Fibroblast of villous mesenchyme (primary cell): ENCODE measurements at regions not wholly inside any gene's neighbourhood (a gene's known extent, or its start where the extent isn't known, plus 50 kb on each side); places are given as distances from the start of the nearest gene placed in this dataset.
"Not testable (repeated sequence)": the region's sequence is repeated elsewhere in the genome, so short reads cannot be mapped to it uniquely, and the experiment has no call there.

Experiments used
- DNase-seq: peaks from one replicate; pipeline ENCODE4 v3.0.0-alpha.2; 2010; ENCODE audit warnings: low read depth
- H3K4me3 ChIP-seq: 2 replicates; pipeline ENCODE4 v1.5.1; 2011; ENCODE audit warnings: low read depth, mild to moderate bottlenecking, low read length
- TF ChIP-seq, protein P1 (sequence below): IDR thresholded peaks from 2 replicates; pipeline ENCODE4 v1.5.1; 2012; ENCODE audit warnings: low read depth, mild to moderate bottlenecking, low read length; ENCODE audit not compliant: insufficient read depth

DNA sequence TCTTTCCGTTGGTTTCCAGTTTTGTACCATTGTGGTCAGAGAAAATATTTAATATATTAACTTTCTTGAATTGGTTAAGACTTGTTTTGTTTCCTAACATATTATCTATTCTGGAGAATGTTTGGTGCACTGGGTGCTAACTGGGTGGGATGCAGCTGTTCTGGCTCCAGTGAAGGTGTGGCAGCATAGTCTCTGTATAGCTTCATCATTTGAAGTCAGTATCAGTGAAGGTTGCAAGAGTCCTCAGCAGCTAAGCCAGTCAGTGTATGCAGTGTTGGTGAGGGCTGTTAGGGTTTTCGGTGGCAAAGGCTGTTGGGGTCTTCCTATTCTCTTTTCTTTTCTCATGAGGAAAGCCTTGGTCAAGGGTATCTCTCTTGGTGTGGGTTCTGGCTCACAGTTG lies 698.7 kb upstream of the ADGRL4 start:
- TF ChIP-seq, protein P1, sequence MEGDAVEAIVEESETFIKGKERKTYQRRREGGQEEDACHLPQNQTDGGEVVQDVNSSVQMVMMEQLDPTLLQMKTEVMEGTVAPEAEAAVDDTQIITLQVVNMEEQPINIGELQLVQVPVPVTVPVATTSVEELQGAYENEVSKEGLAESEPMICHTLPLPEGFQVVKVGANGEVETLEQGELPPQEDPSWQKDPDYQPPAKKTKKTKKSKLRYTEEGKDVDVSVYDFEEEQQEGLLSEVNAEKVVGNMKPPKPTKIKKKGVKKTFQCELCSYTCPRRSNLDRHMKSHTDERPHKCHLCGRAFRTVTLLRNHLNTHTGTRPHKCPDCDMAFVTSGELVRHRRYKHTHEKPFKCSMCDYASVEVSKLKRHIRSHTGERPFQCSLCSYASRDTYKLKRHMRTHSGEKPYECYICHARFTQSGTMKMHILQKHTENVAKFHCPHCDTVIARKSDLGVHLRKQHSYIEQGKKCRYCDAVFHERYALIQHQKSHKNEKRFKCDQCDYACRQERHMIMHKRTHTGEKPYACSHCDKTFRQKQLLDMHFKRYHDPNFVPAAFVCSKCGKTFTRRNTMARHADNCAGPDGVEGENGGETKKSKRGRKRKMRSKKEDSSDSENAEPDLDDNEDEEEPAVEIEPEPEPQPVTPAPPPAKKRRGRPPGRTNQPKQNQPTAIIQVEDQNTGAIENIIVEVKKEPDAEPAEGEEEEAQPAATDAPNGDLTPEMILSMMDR, result no peak
- H3K4me3 ChIP-seq, result no peak overlapping the region
- DNase-seq, result no peak

GRCh38 chr1:79704067-79704466 lies 697.5 kb upstream of the ADGRL4 start:
- TF ChIP-seq, protein P1, result no peak
- H3K4me3 ChIP-seq, result no peak overlapping the region
- no peak for DNase-seq

DNA sequence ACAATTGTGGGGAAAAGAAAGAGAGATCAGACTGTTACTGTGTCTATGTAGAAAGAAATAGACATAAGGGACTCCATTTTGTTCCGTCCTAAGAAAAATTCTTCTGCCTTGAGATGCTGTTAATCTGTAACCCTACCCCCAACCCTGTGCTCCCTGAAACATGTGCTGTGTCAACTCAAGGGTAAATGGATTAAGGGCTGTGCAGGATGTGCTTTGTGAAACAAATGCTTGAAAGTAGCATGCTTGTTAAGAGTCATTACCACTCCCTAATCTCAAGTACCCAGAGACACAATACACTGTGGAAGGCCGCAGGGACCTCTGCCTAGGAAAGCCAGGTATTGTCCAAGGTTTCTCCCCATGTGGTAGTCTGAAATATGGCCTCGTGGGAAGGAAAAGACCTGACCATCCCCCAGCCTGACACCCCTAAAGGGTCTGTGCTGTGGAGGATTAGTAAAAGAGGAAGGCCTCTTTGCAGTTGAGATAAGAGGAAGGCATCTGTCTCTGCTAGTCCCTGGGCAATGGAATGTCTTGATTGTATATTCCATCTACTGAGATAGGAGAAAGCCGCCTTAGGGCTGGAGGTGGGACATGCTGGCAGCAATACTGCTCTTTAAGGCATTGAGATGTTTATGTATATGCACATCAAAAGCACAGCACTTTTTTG lies 695.9 kb upstream of the ADGRL4 start:
- not testable (repeated sequence) for DNase-seq

GRCh38 chr1:79695138-79695537 lies 688.6 kb upstream of the ADGRL4 start:
- DNase-seq, result no peak
- H3K4me3 ChIP-seq, result no peak overlapping the region
- TF ChIP-seq, protein P1, result no peak

More for the DNA sequence above, 695.9 kb upstream of the ADGRL4 start:
- H3K4me3 ChIP-seq, result not testable (repeated sequence)

- no peak overlapping the region for H3K4me3 ChIP-seq
- TF ChIP-seq, protein P1, result no peak
- DNase-seq, result no peak
Measured at GRCh38 chr1:79694241-79694640, 687.7 kb upstream of the ADGRL4 start.

DNA sequence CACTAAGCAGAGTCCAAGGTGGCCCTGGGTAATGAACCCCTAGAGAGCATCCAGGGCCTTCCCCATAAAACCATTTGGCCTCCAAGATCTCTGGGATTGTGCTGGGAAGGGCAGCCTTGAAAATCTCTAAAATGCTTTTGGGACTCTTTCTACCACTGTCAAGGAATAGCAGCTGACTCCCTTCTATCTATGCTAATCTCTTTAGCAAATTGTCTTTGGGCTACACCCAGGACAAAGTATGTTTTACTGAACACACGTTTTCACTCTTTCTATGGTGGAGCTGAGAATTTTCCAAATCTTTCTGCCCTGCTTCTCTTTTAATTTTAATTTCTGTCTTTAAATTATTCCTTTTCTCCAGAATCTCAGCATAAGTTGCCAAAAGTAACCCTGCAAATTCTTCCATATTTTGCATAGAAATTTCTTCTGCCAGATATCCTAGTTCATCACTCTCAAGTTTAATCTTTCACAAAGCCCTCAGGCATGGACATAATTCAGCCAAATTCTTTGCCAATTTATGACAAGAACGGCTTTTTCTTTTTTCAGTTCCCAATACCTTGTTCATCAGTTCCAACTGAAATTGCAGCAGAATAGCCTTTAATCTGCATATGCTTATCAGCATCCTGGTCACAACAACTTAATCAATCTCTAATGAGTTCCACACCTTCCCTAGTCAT lies 687.0 kb upstream of the ADGRL4 start:
- TF ChIP-seq, protein P1, result no peak
- DNase-seq, result no peak
- H3K4me3 ChIP-seq, result no peak overlapping the region

GRCh38 chr1:79692519-79692918 lies 686.0 kb upstream of the ADGRL4 start:
- TF ChIP-seq, protein P1, result no peak
- no peak for DNase-seq
- H3K4me3 ChIP-seq, result no peak overlapping the region
